ENCODE measurements at regions not wholly inside any gene's neighbourhood (a gene's known extent, or its start where the extent isn't known, plus 50 kb on each side); places are given as distances from the start of the nearest gene placed in this dataset.

DNA sequence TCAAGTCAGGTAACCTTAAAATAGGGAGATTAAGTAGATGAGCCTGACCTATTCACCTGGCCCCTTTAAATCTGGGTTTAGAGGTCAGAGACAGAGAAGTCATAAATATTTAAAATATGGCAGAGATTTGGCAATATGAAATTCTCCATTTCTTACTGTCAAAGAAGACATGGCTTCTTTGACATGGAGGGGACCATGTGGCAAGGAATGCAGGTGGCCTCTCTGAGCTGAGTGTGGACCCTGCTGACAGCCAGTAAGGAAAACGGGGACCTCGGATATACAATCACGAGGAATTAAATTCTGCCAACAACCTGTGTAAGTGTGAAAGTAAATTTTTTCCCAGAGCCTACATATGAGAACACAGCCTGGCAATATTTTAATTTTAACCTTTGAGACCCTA lies 427.5 kb upstream of the PROX1 start:
- TF ChIP-seq, protein P1, sequence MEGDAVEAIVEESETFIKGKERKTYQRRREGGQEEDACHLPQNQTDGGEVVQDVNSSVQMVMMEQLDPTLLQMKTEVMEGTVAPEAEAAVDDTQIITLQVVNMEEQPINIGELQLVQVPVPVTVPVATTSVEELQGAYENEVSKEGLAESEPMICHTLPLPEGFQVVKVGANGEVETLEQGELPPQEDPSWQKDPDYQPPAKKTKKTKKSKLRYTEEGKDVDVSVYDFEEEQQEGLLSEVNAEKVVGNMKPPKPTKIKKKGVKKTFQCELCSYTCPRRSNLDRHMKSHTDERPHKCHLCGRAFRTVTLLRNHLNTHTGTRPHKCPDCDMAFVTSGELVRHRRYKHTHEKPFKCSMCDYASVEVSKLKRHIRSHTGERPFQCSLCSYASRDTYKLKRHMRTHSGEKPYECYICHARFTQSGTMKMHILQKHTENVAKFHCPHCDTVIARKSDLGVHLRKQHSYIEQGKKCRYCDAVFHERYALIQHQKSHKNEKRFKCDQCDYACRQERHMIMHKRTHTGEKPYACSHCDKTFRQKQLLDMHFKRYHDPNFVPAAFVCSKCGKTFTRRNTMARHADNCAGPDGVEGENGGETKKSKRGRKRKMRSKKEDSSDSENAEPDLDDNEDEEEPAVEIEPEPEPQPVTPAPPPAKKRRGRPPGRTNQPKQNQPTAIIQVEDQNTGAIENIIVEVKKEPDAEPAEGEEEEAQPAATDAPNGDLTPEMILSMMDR (IDR thresholded peaks at IDR 0.05; ENCODE audit: low read depth, low read length, missing control alignments), result no peak
- no peak for DNase-seq (ENCODE audit: low read depth)

DNA sequence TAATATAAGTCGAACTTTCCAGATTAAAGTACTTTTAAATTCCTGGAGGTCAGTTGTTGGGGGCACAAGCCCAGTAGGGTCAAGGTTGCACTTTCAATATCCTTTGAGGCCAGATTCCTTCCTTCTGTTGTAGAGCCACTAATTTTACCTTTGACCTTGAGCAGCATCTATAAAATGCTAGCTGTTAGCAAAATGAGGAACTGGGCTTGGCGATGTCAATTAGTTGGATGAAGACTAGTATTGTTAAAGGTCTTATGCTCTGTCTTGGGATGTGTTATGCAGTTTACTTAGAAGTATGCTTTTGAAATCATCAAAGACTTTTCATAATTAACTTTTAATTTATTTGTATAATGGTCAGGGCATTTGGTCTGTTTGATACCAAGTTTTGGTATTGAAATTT lies 425.9 kb upstream of the PROX1 start:
- no peak for DNase-seq (ENCODE audit: low read depth)
- TF ChIP-seq, protein P1 (IDR thresholded peaks at IDR 0.05; ENCODE audit: low read depth, low read length, missing control alignments), result no peak
- H3K4me3 ChIP-seq (ENCODE audit: low read depth, low read length), result no peak overlapping the region

More for the DNA sequence above, 427.5 kb upstream of the PROX1 start:
- no peak overlapping the region for H3K4me3 ChIP-seq (ENCODE audit: low read depth, low read length)

DNA sequence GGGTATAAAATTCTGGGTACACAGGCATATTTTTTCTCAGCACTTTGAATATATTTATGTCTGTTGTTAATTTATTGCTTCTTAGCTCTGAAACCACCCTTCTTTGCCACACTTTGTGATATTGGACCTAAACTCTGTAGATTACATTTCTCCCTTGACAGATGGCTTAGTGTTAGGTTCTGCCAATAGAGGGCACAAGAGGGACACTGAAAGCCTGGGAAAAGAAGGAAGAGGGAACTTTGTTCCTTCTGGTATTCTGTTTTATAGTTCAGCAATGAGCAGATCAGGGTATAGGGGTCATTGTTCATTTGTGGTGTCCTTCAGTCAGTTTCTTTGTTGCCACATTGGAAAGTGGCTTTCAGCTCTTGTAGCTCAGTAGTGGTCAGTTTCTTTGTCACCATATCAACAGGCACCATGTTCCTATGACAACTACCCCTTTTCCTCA lies 423.5 kb upstream of the PROX1 start:
- DNase-seq (ENCODE audit: low read depth), result no peak
- TF ChIP-seq, protein P1 (IDR thresholded peaks at IDR 0.05; ENCODE audit: low read depth, low read length, missing control alignments), result peak; percentile 21
- H3K4me3 ChIP-seq (ENCODE audit: low read depth, low read length), result no peak overlapping the region

DNA sequence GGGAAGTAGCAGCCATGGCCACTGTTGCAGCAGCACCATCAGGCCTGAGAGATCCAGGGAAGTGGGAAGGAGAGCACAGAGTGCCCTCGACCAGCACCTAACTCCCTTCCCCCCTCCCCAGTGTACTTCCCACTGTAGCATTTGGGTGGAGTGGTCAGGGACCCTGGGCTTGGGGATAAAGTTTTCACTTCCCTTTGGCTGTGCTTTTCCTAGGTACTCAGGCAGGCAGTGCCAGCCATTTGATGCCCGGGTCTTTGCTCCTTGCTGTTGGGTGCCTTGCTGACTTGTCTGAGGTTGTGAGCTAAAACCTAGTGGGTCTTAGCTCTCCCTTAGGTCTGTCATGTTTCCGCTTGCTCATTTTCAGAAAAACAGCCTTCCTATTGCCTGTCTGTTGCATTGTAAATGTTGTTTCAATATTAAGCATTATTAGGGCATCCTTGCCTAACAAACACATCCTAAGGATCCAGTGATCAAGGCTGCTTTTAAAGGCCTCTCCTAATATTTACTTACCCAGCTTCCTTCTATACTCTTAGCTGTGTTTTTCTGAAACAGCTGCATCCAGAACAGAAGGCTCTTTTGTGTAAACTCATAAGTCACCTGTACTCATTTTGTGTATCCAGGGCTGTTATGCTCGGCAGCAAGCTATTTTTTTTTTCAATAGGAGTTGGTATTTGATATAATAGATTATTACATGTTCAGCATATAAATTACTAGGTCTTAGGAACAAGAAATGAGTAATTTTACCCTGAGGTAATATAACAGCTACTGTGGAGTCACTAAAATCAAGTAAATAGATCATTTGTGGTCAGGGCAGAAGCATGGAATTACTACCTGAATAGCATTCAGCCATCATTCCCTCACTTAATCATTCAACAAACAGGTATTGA lies 418.6 kb upstream of the PROX1 start:
- TF ChIP-seq, protein P1 (IDR thresholded peaks at IDR 0.05; ENCODE audit: low read depth, low read length, missing control alignments), result no peak
- no peak overlapping the region for H3K4me3 ChIP-seq (ENCODE audit: low read depth, low read length)
- no peak for DNase-seq (ENCODE audit: low read depth)

DNA sequence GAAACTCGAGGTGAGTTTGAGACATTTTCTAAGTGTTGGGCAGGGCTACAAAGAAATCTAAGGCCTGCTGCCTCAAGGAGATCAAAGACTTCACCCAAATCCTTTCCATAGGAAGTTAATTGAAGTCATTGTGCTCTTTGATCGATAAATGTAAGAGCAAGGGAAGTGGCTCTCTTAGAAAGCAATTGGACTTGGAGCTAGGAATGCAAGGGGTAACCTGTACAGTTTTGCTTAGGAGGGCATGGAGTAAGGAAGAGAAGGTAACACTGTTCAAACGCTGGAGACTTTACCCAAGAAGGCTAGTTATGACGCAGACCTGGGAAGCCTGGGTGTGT lies 418.0 kb upstream of the PROX1 start:
- H3K4me3 ChIP-seq (ENCODE audit: low read depth, low read length), result no peak overlapping the region
- no peak for DNase-seq (ENCODE audit: low read depth)
- TF ChIP-seq, protein P1 (IDR thresholded peaks at IDR 0.05; ENCODE audit: low read depth, low read length, missing control alignments), result no peak

DNA sequence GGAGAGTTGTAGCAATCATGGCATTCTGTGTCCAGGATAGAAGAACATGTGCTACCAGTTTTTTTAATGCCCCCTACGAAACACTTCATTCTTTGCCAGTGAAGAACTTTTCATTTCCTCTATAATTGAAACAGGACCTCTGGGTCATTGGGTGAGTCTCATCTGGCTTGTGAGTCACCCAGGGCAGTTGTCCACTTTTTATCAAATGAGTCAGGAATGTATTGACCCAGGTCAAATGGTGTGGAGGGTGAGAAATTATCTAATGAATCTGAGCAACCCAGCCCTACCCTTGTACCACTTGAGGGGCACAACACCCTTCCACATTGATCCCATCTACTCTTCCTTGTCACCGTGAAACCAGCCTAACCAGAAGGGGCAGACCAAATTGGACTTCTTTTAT lies 417.3 kb upstream of the PROX1 start:
- no peak for DNase-seq (ENCODE audit: low read depth)
- TF ChIP-seq, protein P1 (IDR thresholded peaks at IDR 0.05; ENCODE audit: low read depth, low read length, missing control alignments), result no peak
- H3K4me3 ChIP-seq (ENCODE audit: low read depth, low read length), result no peak overlapping the region

DNA sequence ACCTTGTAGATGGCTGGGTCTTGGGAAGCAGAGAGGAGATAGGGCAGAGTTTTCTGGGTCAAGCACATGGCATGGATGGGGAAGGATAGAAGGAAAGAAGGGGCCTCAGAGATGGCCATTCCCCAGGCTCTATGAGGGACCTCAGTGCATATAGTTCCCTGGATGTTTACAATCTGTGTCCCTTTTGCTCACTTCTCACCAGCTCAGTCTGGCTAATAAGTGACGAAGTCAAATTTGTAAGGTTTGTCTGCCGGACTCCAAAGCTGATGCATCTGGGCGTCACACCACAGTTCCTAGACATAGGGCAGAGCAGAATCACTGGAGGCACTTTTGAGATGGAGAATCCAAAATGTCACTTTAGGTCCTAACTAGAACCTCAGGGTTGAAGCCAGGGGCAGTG lies 416.4 kb upstream of the PROX1 start:
- DNase-seq (ENCODE audit: low read depth), result no peak
- TF ChIP-seq, protein P1 (IDR thresholded peaks at IDR 0.05; ENCODE audit: low read depth, low read length, missing control alignments), result no peak
- no peak overlapping the region for H3K4me3 ChIP-seq (ENCODE audit: low read depth, low read length)

Data from GM12864 (cell line).